Osteoblast (primary cell): ENCODE measurements at regions not wholly inside any gene's neighbourhood (a gene's known extent, or its start where the extent isn't known, plus 50 kb on each side); places are given as distances from the start of the nearest gene placed in this dataset.

ENCODE experiments used
- DNase-seq: peaks from one replicate; pipeline ENCODE4 v3.0.0; 2011; ENCODE audit warnings: low spot score, mixed read lengths; ENCODE audit not compliant: insufficient read length; ENCODE audit errors: missing footprints
- H2AFZ ChIP-seq: 2 replicates; pipeline ENCODE4 v1.6.0; 2011; ENCODE audit warnings: mild to moderate bottlenecking, low read length
- H3K27ac ChIP-seq: 2 replicates; pipeline ENCODE4 v1.5.1; 2011; ENCODE audit warnings: mild to moderate bottlenecking, low read depth, low read length, moderate library complexity
- H3K27me3 ChIP-seq: 2 replicates; pipeline ENCODE4 v1.6.0; 2012; ENCODE audit warnings: mild to moderate bottlenecking, control low read depth, inconsistent platforms, low read length, moderate library complexity; ENCODE audit not compliant: insufficient read depth
- H3K36me3 ChIP-seq: 2 replicates; pipeline ENCODE4 v1.5.1; 2011; ENCODE audit warnings: mild to moderate bottlenecking, low read length, control low read depth, moderate library complexity; ENCODE audit not compliant: insufficient read depth
- H3K4me1 ChIP-seq: 2 replicates; pipeline ENCODE4 v1.5.1; 2011; ENCODE audit warnings: mild to moderate bottlenecking, low read length, control low read depth, moderate library complexity; ENCODE audit not compliant: insufficient read depth
- H3K4me2 ChIP-seq: 2 replicates; pipeline ENCODE4 v1.6.0; 2011; ENCODE audit warnings: mild to moderate bottlenecking, low read length; ENCODE audit not compliant: insufficient read depth
- H3K4me3 ChIP-seq: fragments of 200-600 bp; sonication (generic); 3 replicates; pipeline ENCODE4 v1.5.1; 2012; ENCODE audit warnings: mild to moderate bottlenecking, low read length, inconsistent platforms; ENCODE audit not compliant: insufficient read depth
- H3K79me2 ChIP-seq: 2 replicates; pipeline ENCODE4 v1.6.0; 2012; ENCODE audit warnings: mild to moderate bottlenecking, low read length, control low read depth, inconsistent platforms; ENCODE audit not compliant: insufficient read depth
- H3K9me3 ChIP-seq: 2 replicates; pipeline ENCODE4 v1.5.1; 2011; ENCODE audit warnings: low read depth, low read length, control low read depth
- H4K20me1 ChIP-seq: 2 replicates; pipeline ENCODE4 v1.6.0; 2012; ENCODE audit warnings: mild to moderate bottlenecking, low read length, control low read depth; ENCODE audit not compliant: insufficient read depth
- CTCF ChIP-seq: IDR thresholded peaks from 2 replicates; pipeline ENCODE4 v1.5.1; 2011; ENCODE audit warnings: mild to moderate bottlenecking, low read depth, low read length, moderate library complexity; ENCODE audit errors: extremely low read depth

DNA sequence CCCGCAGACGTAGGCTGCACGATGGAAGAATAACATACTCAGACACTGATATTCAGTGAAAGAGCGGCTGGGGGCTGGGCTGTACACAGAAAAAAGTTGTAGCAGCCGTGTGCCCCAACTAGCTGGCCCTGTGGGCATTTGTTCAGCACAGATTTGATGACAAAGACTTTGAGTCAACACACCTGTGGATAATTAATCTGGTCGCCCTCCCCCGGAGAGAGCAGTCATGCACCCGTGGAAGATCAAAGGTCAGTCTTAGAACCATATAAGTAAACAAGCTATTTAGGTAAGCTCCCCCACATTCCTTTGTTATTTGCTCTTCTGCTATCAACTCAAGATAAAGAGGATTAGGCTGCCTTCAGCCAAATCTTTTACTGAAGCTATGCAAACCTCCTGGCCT lies 148.4 kb upstream of the HMCN1 start:
- Histone ChIP-seq H2AFZ (no peak overlapping the region), H3K4me2 (no peak overlapping the region), H3K4me1 (no peaks in the 10 kb centered on the region), H3K27ac (no peak overlapping the region), H3K4me3 (no peak overlapping the region), H3K27me3 (no peaks in the 10 kb centered on the region), H3K79me2 (no peaks in the 10 kb centered on the region), H4K20me1 (no peaks in the 10 kb centered on the region), H3K9me3 (no peaks in the 10 kb centered on the region), H3K36me3 (no peaks in the 10 kb centered on the region)
- no peak for DNase-seq
- no peak for TF ChIP-seq CTCF

GRCh38 chr1:185581961-185582725 lies 152.0 kb upstream of the HMCN1 start:
- Histone ChIP-seq H2AFZ (no peak overlapping the region), H3K36me3 (no peaks in the 10 kb centered on the region), H4K20me1 (no peaks in the 10 kb centered on the region), H3K4me1 (no peaks in the 10 kb centered on the region), H3K9me3 (no peaks in the 10 kb centered on the region), H3K79me2 (no peaks in the 10 kb centered on the region), H3K27ac (peak overlapping the region; percentile 7), H3K4me3 (no peak overlapping the region), H3K27me3 (no peaks in the 10 kb centered on the region), H3K4me2 (no peak overlapping the region)
- DNase-seq, result peak; percentile 83
- no peak for TF ChIP-seq CTCF

- Histone ChIP-seq H3K79me2 (no peaks in the 10 kb centered on the region), H3K4me3 (no peak overlapping the region), H2AFZ (no peak overlapping the region), H3K9me3 (no peaks in the 10 kb centered on the region), H3K36me3 (no peaks in the 10 kb centered on the region), H4K20me1 (no peaks in the 10 kb centered on the region), H3K4me1 (no peaks in the 10 kb centered on the region), H3K27me3 (no peaks in the 10 kb centered on the region), H3K27ac (no peak overlapping the region), H3K4me2 (no peak overlapping the region)
- no peak for TF ChIP-seq CTCF
- DNase-seq, result no peak
Observed at GRCh38 chr1:185581020-185581419, 153.2 kb upstream of the HMCN1 start.

- Histone ChIP-seq H3K4me2 (no peak overlapping the region), H2AFZ (no peak overlapping the region), H4K20me1 (no peaks in the 10 kb centered on the region), H3K36me3 (no peaks in the 10 kb centered on the region), H3K4me3 (no peak overlapping the region), H3K4me1 (no peaks in the 10 kb centered on the region), H3K79me2 (no peaks in the 10 kb centered on the region), H3K27me3 (no peaks in the 10 kb centered on the region), H3K27ac (no peak overlapping the region), H3K9me3 (no peaks in the 10 kb centered on the region)
- DNase-seq, result no peak
- no peak for TF ChIP-seq CTCF
Observed at GRCh38 chr1:185578293-185578692, 155.9 kb upstream of the HMCN1 start.
